SU-DHL-6 (cell line): ENCODE measurements at regions not wholly inside any gene's neighbourhood (a gene's known extent, or its start where the extent isn't known, plus 50 kb on each side); places are given as distances from the start of the nearest gene placed in this dataset.

Experiments used
- H2AFZ ChIP-seq: fragments of 200-600 bp; sonication (generic); 2 replicates; pipeline ENCODE4 v1.6.1; 2014; ENCODE audit warnings: low read depth, mild to moderate bottlenecking, moderate library complexity, mixed read lengths, antibody characterized with exemption, low read length; ENCODE audit not compliant: severe bottlenecking
- H3F3A ChIP-seq: fragments of 200-600 bp; shearing (Covaris generic); 2 replicates; pipeline ENCODE4 v1.6.0; 2016; ENCODE audit warnings: antibody characterized with exemption, mild to moderate bottlenecking; ENCODE audit not compliant: insufficient read depth
- H3K27ac ChIP-seq: fragments of 200-600 bp; sonication (generic); 2 replicates; pipeline ENCODE4 v1.5.1; 2016; ENCODE audit warnings: low read depth, mild to moderate bottlenecking, low read length, moderate library complexity, mixed read lengths
- H3K27me3 ChIP-seq: fragments of 200-600 bp; sonication (generic), shearing (Covaris generic); 2 replicates; pipeline ENCODE4 v1.6.0; 2014; ENCODE audit warnings: mild to moderate bottlenecking, low read length
- H3K36me3 ChIP-seq: fragments of 200-600 bp; sonication (generic); 2 replicates; pipeline ENCODE4 v1.6.1; 2014; ENCODE audit warnings: mild to moderate bottlenecking, low read length, mixed read lengths
- H3K4me2 ChIP-seq: fragments of 300-600, 200-600 bp; shearing (Covaris generic), sonication (generic); 2 replicates; pipeline ENCODE4 v1.6.0; 2014; ENCODE audit warnings: low read length, low read depth, mild to moderate bottlenecking; ENCODE audit not compliant: poor library complexity, severe bottlenecking
- H3K4me3 ChIP-seq: fragments of 200-600 bp; sonication (generic); 2 replicates; pipeline ENCODE4 v1.5.1; 2014; ENCODE audit warnings: antibody characterized with exemption, low read length, mild to moderate bottlenecking, mixed read lengths; ENCODE audit not compliant: insufficient read depth, poor library complexity, severe bottlenecking
- H3K79me2 ChIP-seq: fragments of 200-600 bp; sonication (generic); 2 replicates; pipeline ENCODE4 v1.6.1; 2014; ENCODE audit warnings: mild to moderate bottlenecking, low read length, moderate library complexity; ENCODE audit not compliant: insufficient read depth
- H3K9ac ChIP-seq: fragments of 200-600 bp; sonication (generic); 2 replicates; pipeline ENCODE4 v1.7.0; 2014; ENCODE audit warnings: mild to moderate bottlenecking, low read length
- H3K9me2 ChIP-seq: fragments of 200-600 bp; sonication (generic); replicated peaks from 2 replicates; pipeline ENCODE4 v1.6.1; 2014; ENCODE audit warnings: low read length; ENCODE audit not compliant: insufficient read depth
- H3K9me3 ChIP-seq: fragments of 200-600 bp; sonication (generic); 2 replicates; pipeline ENCODE4 v1.6.1; 2014; ENCODE audit warnings: low read length, mixed read lengths; ENCODE audit not compliant: insufficient read depth
- H4K20me1 ChIP-seq: fragments of 200-600 bp; sonication (generic); 2 replicates; pipeline ENCODE4 v1.6.1; 2014; ENCODE audit warnings: low read depth, mild to moderate bottlenecking, antibody characterized with exemption, low read length, moderate library complexity, mixed read lengths
- EZH2phosphoT487 ChIP-seq: fragments of 200-600 bp; sonication (generic), shearing (Covaris generic); conservative IDR thresholded peaks from 2 replicates; pipeline ENCODE4 v1.6.1; 2018; ENCODE audit warnings: mild to moderate bottlenecking, antibody characterized with exemption, low read length, moderate library complexity, mixed read lengths
- TF ChIP-seq, protein P1 (sequence below): fragments of 200-600 bp; sonication (generic); IDR thresholded peaks from one replicate; pipeline ENCODE4 v1.5.1; 2017; ENCODE audit warnings: antibody characterized with exemption, mild to moderate bottlenecking, low read length, moderate library complexity; ENCODE audit not compliant: insufficient read depth, poor library complexity, severe bottlenecking

DNA sequence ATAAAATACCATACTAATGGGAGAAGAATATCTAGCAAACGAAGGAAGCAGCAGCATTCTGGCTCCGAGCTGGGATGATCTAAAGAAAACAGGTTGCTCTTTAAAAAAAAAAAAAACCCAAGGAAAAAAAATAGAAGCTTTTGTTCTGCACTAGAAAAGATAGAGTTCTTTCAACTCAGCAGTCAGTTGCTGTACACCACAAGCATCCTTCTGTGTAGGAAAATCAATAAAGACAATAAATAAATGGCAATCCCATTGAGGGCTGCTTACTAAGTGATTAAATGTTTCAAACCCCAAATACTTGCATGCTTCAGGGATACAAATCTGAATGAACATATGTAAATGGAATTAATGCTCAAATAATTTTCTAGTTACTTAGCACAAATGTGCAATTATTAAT lies 207.1 kb downstream of the TEX36 start:
- TF ChIP-seq, protein P1, sequence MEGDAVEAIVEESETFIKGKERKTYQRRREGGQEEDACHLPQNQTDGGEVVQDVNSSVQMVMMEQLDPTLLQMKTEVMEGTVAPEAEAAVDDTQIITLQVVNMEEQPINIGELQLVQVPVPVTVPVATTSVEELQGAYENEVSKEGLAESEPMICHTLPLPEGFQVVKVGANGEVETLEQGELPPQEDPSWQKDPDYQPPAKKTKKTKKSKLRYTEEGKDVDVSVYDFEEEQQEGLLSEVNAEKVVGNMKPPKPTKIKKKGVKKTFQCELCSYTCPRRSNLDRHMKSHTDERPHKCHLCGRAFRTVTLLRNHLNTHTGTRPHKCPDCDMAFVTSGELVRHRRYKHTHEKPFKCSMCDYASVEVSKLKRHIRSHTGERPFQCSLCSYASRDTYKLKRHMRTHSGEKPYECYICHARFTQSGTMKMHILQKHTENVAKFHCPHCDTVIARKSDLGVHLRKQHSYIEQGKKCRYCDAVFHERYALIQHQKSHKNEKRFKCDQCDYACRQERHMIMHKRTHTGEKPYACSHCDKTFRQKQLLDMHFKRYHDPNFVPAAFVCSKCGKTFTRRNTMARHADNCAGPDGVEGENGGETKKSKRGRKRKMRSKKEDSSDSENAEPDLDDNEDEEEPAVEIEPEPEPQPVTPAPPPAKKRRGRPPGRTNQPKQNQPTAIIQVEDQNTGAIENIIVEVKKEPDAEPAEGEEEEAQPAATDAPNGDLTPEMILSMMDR, result no peak
- no peak for TF ChIP-seq EZH2phosphoT487
- Histone ChIP-seq H4K20me1 (no peaks in the 10 kb centered on the region), H3K27ac (no peak overlapping the region), H3K36me3 (no peaks in the 10 kb centered on the region), H3K4me2 (no peak overlapping the region), H3K9me3 (no peaks in the 10 kb centered on the region), H2AFZ (no peak overlapping the region), H3K4me3 (no peak overlapping the region), H3K79me2 (no peaks in the 10 kb centered on the region), H3K27me3 (no peaks in the 10 kb centered on the region), H3F3A (no peaks in the 10 kb centered on the region), H3K9me2 (no peaks in the 10 kb centered on the region), H3K9ac (no peak overlapping the region)

DNA sequence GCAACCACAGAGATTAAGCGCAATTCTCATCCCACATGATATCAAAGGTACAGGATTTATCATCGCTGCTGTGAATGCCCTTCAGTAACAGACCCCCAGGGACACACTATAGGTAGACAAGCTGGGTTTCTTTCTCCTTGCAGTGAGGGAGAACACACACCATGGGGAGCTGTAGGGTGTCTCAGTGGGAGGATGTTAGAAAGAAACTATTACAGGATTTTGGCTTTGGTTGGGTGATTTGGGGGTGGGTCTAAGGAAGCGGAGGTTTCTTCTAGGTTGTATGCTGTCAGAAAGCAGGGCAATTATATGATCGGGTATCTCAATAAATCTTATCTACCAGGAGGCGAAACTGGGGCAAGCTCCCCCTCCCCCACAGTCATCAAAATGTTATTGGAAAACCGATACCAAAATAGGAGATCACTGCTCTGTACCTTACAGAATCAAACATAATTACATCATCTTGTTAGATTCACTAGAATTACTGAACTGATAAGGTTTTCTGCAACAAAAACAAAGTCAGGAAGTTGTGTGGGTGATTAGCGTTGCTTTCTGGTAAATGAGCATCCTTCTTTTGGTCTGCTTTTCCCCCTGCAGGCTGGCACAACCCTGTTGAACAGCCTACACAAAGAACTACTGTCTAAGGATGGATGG lies 209.7 kb downstream of the TEX36 start:
- H3K9me3 ChIP-seq, result no peaks in the 10 kb centered on the region
- H3K27me3 ChIP-seq, result no peaks in the 10 kb centered on the region
- TF ChIP-seq EZH2phosphoT487, result no peak
- TF ChIP-seq, protein P1, result no peak
- H3K79me2 ChIP-seq, result no peaks in the 10 kb centered on the region
- H3F3A ChIP-seq, result no peaks in the 10 kb centered on the region
- no peak overlapping the region for H2AFZ ChIP-seq
- H3K9ac ChIP-seq, result no peak overlapping the region
- H3K36me3 ChIP-seq, result no peaks in the 10 kb centered on the region
- no peak overlapping the region for H3K4me2 ChIP-seq
- no peaks in the 10 kb centered on the region for H3K9me2 ChIP-seq
- H4K20me1 ChIP-seq, result no peaks in the 10 kb centered on the region
- no peak overlapping the region for H3K4me3 ChIP-seq
- no peak overlapping the region for H3K27ac ChIP-seq

DNA sequence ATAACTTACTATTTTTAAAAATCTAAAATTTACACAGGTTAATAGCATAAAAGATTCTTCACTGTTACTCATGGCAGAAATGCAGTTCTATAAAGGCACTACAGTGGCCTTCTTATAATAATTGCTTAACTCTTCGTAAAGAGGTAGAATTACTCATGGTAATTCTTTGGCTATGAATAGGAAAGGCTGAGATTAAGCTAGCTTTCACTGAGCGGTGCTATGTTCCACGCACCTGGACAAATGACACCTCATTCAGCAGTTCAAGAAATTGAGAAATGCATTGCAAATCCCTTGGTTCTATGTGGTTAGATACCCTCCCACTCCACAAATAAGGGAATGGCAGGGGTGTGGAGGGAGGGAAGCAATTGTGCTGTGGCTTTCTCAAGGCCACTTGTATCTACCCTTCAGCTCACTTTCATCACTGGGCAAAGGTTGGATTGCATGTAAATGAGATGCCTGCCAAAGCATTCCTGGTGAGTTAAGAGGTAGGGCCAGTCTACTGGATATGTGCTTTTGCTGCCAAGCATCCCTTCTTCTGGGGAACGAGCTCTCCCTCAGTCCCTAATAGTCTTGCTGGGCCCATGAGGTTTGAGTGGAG lies 210.9 kb downstream of the TEX36 start:
- H3K36me3 ChIP-seq, result no peaks in the 10 kb centered on the region
- no peaks in the 10 kb centered on the region for H3K27me3 ChIP-seq
- no peaks in the 10 kb centered on the region for H3K9me3 ChIP-seq
- no peak overlapping the region for H3K27ac ChIP-seq
- H2AFZ ChIP-seq, result no peak overlapping the region
- no peaks in the 10 kb centered on the region for H3F3A ChIP-seq
- H3K4me2 ChIP-seq, result no peak overlapping the region
- H3K9me2 ChIP-seq, result no peaks in the 10 kb centered on the region
- H4K20me1 ChIP-seq, result no peaks in the 10 kb centered on the region
- no peaks in the 10 kb centered on the region for H3K79me2 ChIP-seq
- H3K9ac ChIP-seq, result no peak overlapping the region
- TF ChIP-seq, protein P1, result no peak
- no peak for TF ChIP-seq EZH2phosphoT487
- no peak overlapping the region for H3K4me3 ChIP-seq
